Fibroblast of villous mesenchyme (primary cell): ENCODE measurements at regions not wholly inside any gene's neighbourhood (a gene's known extent, or its start where the extent isn't known, plus 50 kb on each side); places are given as distances from the start of the nearest gene placed in this dataset.

Experiments
- DNase-seq: peaks from one replicate; pipeline ENCODE4 v3.0.0-alpha.2; 2010; ENCODE audit warnings: low read depth
- H3K4me3 ChIP-seq: 2 replicates; pipeline ENCODE4 v1.5.1; 2011; ENCODE audit warnings: low read depth, mild to moderate bottlenecking, low read length
- CTCF ChIP-seq: IDR thresholded peaks from 2 replicates; pipeline ENCODE4 v1.5.1; 2012; ENCODE audit warnings: low read depth, mild to moderate bottlenecking, low read length; ENCODE audit not compliant: insufficient read depth

- no peak for DNase-seq
- TF ChIP-seq CTCF = no peak
- no peak overlapping the region for H3K4me3 ChIP-seq
Observed at GRCh38 chr9:129332581-129332980, 154.5 kb upstream of the IER5L start.

- H3K4me3 ChIP-seq = no peak overlapping the region
- no peak for DNase-seq
- no peak for TF ChIP-seq CTCF
Observed at GRCh38 chr9:129331772-129332500, 153.9 kb upstream of the IER5L start.

GRCh38 chr9:129331493-129331765, 153.4 kb upstream of the IER5L start:
- no peak for TF ChIP-seq CTCF
- no peak for DNase-seq
- no peak overlapping the region for H3K4me3 ChIP-seq

- no peak for DNase-seq
- no peak overlapping the region for H3K4me3 ChIP-seq
- TF ChIP-seq CTCF = no peak
Observed at GRCh38 chr9:129330711-129331492, 152.8 kb upstream of the IER5L start.

GRCh38 chr9:129328355-129329042, 150.4 kb upstream of the IER5L start:
- H3K4me3 ChIP-seq = no peak overlapping the region
- no peak for DNase-seq
- no peak for TF ChIP-seq CTCF

- no peak for TF ChIP-seq CTCF
- DNase-seq = no peak
- no peak overlapping the region for H3K4me3 ChIP-seq
Observed at GRCh38 chr9:129327552-129328328, 149.7 kb upstream of the IER5L start.
